ENCODE measurements at regions not wholly inside any gene's neighbourhood (a gene's known extent, or its start where the extent isn't known, plus 50 kb on each side); places are given as distances from the start of the nearest gene placed in this dataset.

GRCh38 chr20:52490711-52491430 is 299.3 kb upstream of the ZFP64 start (continued):
- TF ChIP-seq RAD21 (IDR thresholded peaks at IDR 0.05 in 1 of 2, conservative IDR thresholded peaks at IDR 0.05 in 1 of 2; ENCODE audit: low read depth in 2 of 2, low read length in 2 of 2) (no peak), CEBPB (IDR thresholded peaks at IDR 0.05; ENCODE audit: low read depth, low read length) (no peak), ATF2 (IDR thresholded peaks at IDR 0.05; ENCODE audit: low read length) (no peak), BCL11A (IDR thresholded peaks at IDR 0.05; ENCODE audit: low read depth in 2 of 2, low read length in 2 of 2) (no peak)

Measured in H1 (cell line).